MM.1S (cell line): ENCODE measurements at regions not wholly inside any gene's neighbourhood (a gene's known extent, or its start where the extent isn't known, plus 50 kb on each side); places are given as distances from the start of the nearest gene placed in this dataset.
"Not testable (repeated sequence)": the region's sequence is repeated elsewhere in the genome, so short reads cannot be mapped to it uniquely, and the experiment has no call there.

Source experiments
- EZH2 ChIP-seq: fragments of 300-600 bp; sonication (generic); optimal IDR thresholded peaks from 2 replicates; pipeline ENCODE3; 2017; ENCODE audit warnings: low read depth, mild to moderate bottlenecking, antibody characterized with exemption, low read length, mixed read lengths
- TF ChIP-seq, protein P1 (sequence below): fragments of 300-600 bp; sonication (generic); IDR thresholded peaks from 2 replicates; pipeline ENCODE4 v1.5.1; 2016; ENCODE audit warnings: antibody characterized with exemption, low read length, mixed read lengths

DNA sequence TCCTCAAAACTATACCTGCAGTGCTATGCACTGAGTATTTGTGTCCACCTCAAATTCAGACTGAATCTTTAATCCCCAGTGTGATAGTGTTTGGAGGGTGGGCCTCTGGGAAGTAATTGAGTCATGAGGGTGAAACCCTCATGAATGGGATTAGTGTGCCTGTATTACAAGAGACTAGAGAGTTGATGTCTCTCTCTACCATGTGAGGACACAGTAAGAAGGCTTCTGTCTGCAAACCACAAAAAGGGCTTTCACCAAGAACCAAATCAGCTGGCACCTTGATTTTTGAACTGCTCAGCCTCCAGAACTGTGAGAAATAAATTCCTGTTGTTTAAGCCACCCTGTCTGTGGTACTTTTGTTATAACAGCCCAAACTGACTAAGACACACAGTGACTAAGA, 95.7 kb upstream of the DPY19L1 start:
- TF ChIP-seq EZH2: not testable (repeated sequence)
- TF ChIP-seq, protein P1, sequence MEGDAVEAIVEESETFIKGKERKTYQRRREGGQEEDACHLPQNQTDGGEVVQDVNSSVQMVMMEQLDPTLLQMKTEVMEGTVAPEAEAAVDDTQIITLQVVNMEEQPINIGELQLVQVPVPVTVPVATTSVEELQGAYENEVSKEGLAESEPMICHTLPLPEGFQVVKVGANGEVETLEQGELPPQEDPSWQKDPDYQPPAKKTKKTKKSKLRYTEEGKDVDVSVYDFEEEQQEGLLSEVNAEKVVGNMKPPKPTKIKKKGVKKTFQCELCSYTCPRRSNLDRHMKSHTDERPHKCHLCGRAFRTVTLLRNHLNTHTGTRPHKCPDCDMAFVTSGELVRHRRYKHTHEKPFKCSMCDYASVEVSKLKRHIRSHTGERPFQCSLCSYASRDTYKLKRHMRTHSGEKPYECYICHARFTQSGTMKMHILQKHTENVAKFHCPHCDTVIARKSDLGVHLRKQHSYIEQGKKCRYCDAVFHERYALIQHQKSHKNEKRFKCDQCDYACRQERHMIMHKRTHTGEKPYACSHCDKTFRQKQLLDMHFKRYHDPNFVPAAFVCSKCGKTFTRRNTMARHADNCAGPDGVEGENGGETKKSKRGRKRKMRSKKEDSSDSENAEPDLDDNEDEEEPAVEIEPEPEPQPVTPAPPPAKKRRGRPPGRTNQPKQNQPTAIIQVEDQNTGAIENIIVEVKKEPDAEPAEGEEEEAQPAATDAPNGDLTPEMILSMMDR: not testable (repeated sequence)
